AG04449 (cell line): ENCODE measurements at regions not wholly inside any gene's neighbourhood (a gene's known extent, or its start where the extent isn't known, plus 50 kb on each side); places are given as distances from the start of the nearest gene placed in this dataset.

Experiments
- CTCF ChIA-PET: fragments of 350-600 bp; formaldehyde crosslinking; extraction: SDS; loops from one replicate; lab custom pipeline; 2021; ENCODE audit warnings: antibody characterized with exemption; lab: Yijun Ruan, JAX
- POLR2A ChIA-PET: fragments of 400-600, 350-600 bp; formaldehyde crosslinking; extraction: SDS; loops from one replicate; lab custom pipeline; 2020; ENCODE audit warnings: antibody characterized with exemption, inconsistent platforms; lab: Yijun Ruan, JAX
- DNase-seq: peaks from one replicate; pipeline ENCODE4 v3.0.0-alpha.2; 2010; ENCODE audit warnings: low read depth, low spot score
- H3K4me3 ChIP-seq: 2 replicates; pipeline ENCODE4 v1.5.1; 2011; ENCODE audit warnings: low read depth, mild to moderate bottlenecking, control low read depth, low read length
- CTCF ChIP-seq: IDR thresholded peaks from one replicate; pipeline ENCODE4 v1.5.1; 2011; ENCODE audit warnings: mild to moderate bottlenecking, moderate library complexity, low read length, control low read depth, inconsistent platforms; ENCODE audit not compliant: insufficient read depth; ENCODE audit errors: missing control alignments

DNA sequence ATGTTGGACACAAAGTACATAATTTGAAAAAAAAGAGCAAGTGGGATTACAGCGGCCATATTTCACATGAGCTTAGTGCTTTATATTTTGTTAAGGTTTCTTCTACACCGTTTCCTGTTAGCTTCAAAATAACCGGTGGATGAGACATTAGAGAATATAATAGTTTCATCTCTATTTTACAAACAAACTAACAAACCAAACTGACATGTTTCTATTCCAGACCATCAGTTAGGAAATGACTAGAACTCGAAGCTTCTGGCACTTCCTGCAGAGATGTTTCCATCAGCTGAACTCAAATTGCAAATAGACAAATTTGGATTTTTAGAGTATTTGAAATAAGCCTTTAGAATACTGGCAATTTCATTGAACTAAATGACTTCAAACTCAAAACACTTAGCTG is 86.5 kb downstream of the MTRR start:
- ChIA-PET POLR2A (no interaction called here), CTCF (no interaction called here)
- no peak for TF ChIP-seq CTCF
- no peak overlapping the region for H3K4me3 ChIP-seq
- DNase-seq = no peak

DNA sequence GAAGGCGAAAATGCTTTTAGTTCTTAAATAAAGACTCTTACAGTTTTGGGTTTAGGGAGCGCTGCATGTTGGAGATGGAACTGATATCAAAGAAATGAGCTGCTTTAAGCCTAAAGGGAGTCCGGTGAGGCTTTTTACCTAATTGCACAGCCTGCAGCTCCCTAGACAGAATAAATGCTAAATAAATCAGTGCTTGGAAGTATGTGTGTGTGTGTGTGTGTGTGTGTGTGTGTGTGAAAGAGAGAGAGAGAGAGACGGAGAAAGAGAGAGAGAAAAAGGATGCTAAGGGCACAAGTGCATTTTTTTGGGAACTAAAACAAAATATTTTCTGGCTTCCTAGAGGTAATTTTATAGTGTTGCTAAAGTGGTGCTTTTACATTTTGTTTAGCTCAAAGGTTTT is 88.4 kb downstream of the MTRR start:
- ChIA-PET POLR2A (no interaction called here), CTCF (no interaction called here)
- no peak for DNase-seq
- TF ChIP-seq CTCF = no peak
- H3K4me3 ChIP-seq = no peak overlapping the region

- CTCF ChIA-PET = no interaction called here
- POLR2A ChIA-PET = no interaction called here
- TF ChIP-seq CTCF = no peak
- no peak for DNase-seq
- no peak overlapping the region for H3K4me3 ChIP-seq
Measured at GRCh38 chr5:7960142-7960541, 91.2 kb downstream of the MTRR start.

DNA sequence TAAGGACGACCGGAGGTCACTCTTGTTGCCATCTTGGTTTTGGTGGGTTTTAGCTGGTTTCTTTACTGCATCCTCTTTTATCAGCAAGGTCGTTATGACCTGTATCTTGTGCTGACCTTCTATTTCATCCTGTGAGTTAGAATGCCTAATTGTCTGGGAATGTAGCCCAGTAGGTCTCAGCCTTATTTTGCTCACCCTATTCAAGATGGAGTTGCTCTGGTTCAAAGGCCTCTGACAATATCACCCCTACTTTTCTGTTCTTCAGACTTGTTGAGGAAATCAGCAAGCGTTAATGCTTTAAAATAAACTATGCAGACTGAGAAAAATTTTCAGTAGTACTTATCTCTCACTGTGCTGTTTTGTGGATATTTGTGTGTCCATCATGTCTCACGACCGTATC is 92.6 kb downstream of the MTRR start:
- DNase-seq = no peak
- TF ChIP-seq CTCF = no peak
- no peak overlapping the region for H3K4me3 ChIP-seq
- ChIA-PET POLR2A (no interaction called here), CTCF (no interaction called here)

DNA sequence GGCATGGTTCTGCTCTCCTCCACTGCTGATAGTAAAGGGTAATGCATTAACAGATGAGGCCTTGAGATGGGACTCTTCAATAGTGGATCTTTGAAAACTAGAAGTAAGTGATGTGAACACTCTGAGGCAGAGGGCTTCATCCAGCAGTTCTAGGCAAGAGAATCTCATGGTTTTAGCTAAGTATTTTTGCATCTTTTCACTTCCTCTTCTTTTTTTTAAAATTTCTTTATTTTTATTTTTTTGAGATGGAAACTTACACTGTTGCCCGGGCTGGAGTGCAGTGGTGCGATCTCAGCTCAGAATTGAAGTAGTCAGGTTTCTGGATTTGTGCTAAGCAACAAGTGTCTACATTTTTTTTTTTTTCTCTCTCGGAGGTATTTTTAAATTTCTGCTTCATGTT is 101.9 kb downstream of the MTRR start:
- TF ChIP-seq CTCF = no peak
- POLR2A ChIA-PET = no interaction called here
- no peak overlapping the region for H3K4me3 ChIP-seq
- CTCF ChIA-PET = interaction anchor here (1.7 kb wide), 1 partner anchor 42 kb away, joined by 6 read pairs; no protein-coding TSS in a partner anchor
- DNase-seq = no peak

GRCh38 chr5:7976411-7977190 is 107.7 kb downstream of the MTRR start:
- no peak overlapping the region for H3K4me3 ChIP-seq
- DNase-seq = no peak
- ChIA-PET CTCF (no interaction called here), POLR2A (no interaction called here)
- TF ChIP-seq CTCF = no peak
